ENCODE measurements at regions not wholly inside any gene's neighbourhood (a gene's known extent, or its start where the extent isn't known, plus 50 kb on each side); places are given as distances from the start of the nearest gene placed in this dataset.

DNA sequence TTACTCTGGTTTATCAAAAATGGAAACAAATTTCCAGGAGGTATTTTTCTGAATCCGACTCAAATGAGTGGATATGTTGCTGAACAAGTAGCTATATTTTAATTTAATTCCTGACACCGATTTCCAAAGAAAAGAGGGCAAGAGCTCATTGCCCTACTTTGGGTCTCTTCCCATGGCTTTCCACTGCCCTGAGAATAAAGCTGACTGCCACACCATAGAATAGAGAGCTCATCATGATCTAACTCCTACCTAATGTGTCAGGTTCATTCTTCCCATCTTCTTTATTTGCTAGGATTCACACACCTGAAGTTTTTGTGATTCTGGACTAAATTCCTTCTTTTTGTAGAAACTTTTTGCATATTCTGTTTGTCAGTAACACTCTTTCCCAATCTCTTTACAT, 792.1 kb downstream of the DTWD2 start:
- no peaks in the 10 kb centered on the region for H3K27me3 ChIP-seq (ENCODE audit: insufficient read depth, low read depth, low read length)
- H3F3A ChIP-seq (ENCODE audit: insufficient read depth, low read length, poor library complexity, severe bottlenecking), result no peaks in the 10 kb centered on the region
- no peak overlapping the region for H3K27ac ChIP-seq (ENCODE audit: low read length)
- H3K9me3 ChIP-seq (ENCODE audit: low read length), result no peaks in the 10 kb centered on the region
- no peaks in the 10 kb centered on the region for H4K20me1 ChIP-seq (ENCODE audit: insufficient read depth)
- no peak overlapping the region for H3K9ac ChIP-seq (ENCODE audit: low read length)
- H2AFZ ChIP-seq (ENCODE audit: low read depth, low read length), result no peak overlapping the region
- H3K79me2 ChIP-seq (replicated peaks; ENCODE audit: insufficient read depth, low read length), result no peaks in the 10 kb centered on the region
- no peak overlapping the region for H3K4me2 ChIP-seq (ENCODE audit: low read length)
- no peaks in the 10 kb centered on the region for H3K9me2 ChIP-seq (ENCODE audit: insufficient read depth, low read length)
- H3K4me3 ChIP-seq (ENCODE audit: low read length), result no peak overlapping the region
- no peak for TF ChIP-seq EZH2 (IDR thresholded peaks at IDR 0.05; ENCODE audit: borderline replicate concordance, insufficient read depth, low read length, poor library complexity, severe bottlenecking)
- TF ChIP-seq POLR2AphosphoS5 (IDR thresholded peaks at IDR 0.05), result no peak
- TF ChIP-seq, protein P1, sequence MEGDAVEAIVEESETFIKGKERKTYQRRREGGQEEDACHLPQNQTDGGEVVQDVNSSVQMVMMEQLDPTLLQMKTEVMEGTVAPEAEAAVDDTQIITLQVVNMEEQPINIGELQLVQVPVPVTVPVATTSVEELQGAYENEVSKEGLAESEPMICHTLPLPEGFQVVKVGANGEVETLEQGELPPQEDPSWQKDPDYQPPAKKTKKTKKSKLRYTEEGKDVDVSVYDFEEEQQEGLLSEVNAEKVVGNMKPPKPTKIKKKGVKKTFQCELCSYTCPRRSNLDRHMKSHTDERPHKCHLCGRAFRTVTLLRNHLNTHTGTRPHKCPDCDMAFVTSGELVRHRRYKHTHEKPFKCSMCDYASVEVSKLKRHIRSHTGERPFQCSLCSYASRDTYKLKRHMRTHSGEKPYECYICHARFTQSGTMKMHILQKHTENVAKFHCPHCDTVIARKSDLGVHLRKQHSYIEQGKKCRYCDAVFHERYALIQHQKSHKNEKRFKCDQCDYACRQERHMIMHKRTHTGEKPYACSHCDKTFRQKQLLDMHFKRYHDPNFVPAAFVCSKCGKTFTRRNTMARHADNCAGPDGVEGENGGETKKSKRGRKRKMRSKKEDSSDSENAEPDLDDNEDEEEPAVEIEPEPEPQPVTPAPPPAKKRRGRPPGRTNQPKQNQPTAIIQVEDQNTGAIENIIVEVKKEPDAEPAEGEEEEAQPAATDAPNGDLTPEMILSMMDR (IDR thresholded peaks at IDR 0.05; ENCODE audit: poor library complexity, severe bottlenecking), result no peak
- TF ChIP-seq TAF1 (IDR thresholded peaks at IDR 0.05; ENCODE audit: low read depth), result no peak
- no peak for TF ChIP-seq MXI1 (conservative IDR thresholded peaks at IDR 0.05; ENCODE audit: poor library complexity, severe bottlenecking)
- no peak for TF ChIP-seq EP300 (conservative IDR thresholded peaks at IDR 0.05; ENCODE audit: poor library complexity, severe bottlenecking)
- TF ChIP-seq RAD21 (conservative IDR thresholded peaks at IDR 0.05), result no peak
- TF ChIP-seq REST (IDR thresholded peaks at IDR 0.05; ENCODE audit: borderline replicate concordance), result no peak
- TF ChIP-seq SMC3 (conservative IDR thresholded peaks at IDR 0.05; ENCODE audit: poor library complexity), result no peak
- H3K36me3 ChIP-seq (ENCODE audit: insufficient read depth, low read length), result no peaks in the 10 kb centered on the region

- no peaks in the 10 kb centered on the region for H3K79me2 ChIP-seq (replicated peaks; ENCODE audit: insufficient read depth, low read length)
- H3K4me3 ChIP-seq (ENCODE audit: low read length), result no peak overlapping the region
- no peaks in the 10 kb centered on the region for H4K20me1 ChIP-seq (ENCODE audit: insufficient read depth)
- no peaks in the 10 kb centered on the region for H3K27me3 ChIP-seq (ENCODE audit: insufficient read depth, low read depth, low read length)
- no peak overlapping the region for H2AFZ ChIP-seq (ENCODE audit: low read depth, low read length)
- H3K27ac ChIP-seq (ENCODE audit: low read length), result no peak overlapping the region
- H3K4me2 ChIP-seq (ENCODE audit: low read length), result no peak overlapping the region
- H3K9me2 ChIP-seq (ENCODE audit: insufficient read depth, low read length), result no peaks in the 10 kb centered on the region
- H3K9ac ChIP-seq (ENCODE audit: low read length), result no peak overlapping the region
- peaks cover under 1% of the 10 kb centered on the region for H3F3A ChIP-seq (ENCODE audit: insufficient read depth, low read length, poor library complexity, severe bottlenecking)
- no peaks in the 10 kb centered on the region for H3K9me3 ChIP-seq (ENCODE audit: low read length)
- no peaks in the 10 kb centered on the region for H3K36me3 ChIP-seq (ENCODE audit: insufficient read depth, low read length)
- TF ChIP-seq, protein P1 (IDR thresholded peaks at IDR 0.05; ENCODE audit: poor library complexity, severe bottlenecking), result no peak
- no peak for TF ChIP-seq RAD21 (conservative IDR thresholded peaks at IDR 0.05)
- TF ChIP-seq EZH2 (IDR thresholded peaks at IDR 0.05; ENCODE audit: borderline replicate concordance, insufficient read depth, low read length, poor library complexity, severe bottlenecking), result no peak
- TF ChIP-seq MXI1 (conservative IDR thresholded peaks at IDR 0.05; ENCODE audit: poor library complexity, severe bottlenecking), result no peak
- TF ChIP-seq REST (IDR thresholded peaks at IDR 0.05; ENCODE audit: borderline replicate concordance), result no peak
- no peak for TF ChIP-seq EP300 (conservative IDR thresholded peaks at IDR 0.05; ENCODE audit: poor library complexity, severe bottlenecking)
- no peak for TF ChIP-seq POLR2AphosphoS5 (IDR thresholded peaks at IDR 0.05)
- no peak for TF ChIP-seq TAF1 (IDR thresholded peaks at IDR 0.05; ENCODE audit: low read depth)
- TF ChIP-seq SMC3 (conservative IDR thresholded peaks at IDR 0.05; ENCODE audit: poor library complexity), result no peak
Observed at GRCh38 chr5:118195211-118195610, 793.1 kb downstream of the DTWD2 start.
